ENCODE measurements at regions not wholly inside any gene's neighbourhood (a gene's known extent, or its start where the extent isn't known, plus 50 kb on each side); places are given as distances from the start of the nearest gene placed in this dataset.

DNA sequence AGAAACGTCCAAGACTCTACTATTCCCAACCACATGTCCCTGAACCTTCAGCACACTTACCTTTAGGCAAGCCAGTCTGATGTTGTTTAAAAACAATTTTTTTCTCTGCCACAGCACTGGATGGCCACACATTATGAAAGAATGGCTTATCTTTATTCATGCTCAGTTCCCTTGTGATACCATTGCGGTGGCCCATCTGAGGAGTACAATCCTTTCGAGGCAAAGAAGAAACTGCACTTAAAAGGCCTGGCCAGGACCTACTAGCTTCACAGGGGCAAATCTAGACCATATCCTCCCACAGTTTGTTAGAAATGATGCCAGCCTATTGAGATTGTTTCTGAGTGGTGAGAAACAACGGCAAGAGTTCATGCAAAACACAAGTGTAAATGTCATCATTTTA is 88.4 kb upstream of the PLEKHG1 start:
- no peak for FAIRE-seq

More for the DNA sequence above, 88.4 kb upstream of the PLEKHG1 start:
- DNase-seq (ENCODE audit: low read depth in 1 of 2, low spot score in 2 of 2): no peak
- H3K4me3 ChIP-seq (ENCODE audit: extremely low read depth in 1 of 4, insufficient read depth in 2 of 4, low read depth in 3 of 4, low read length in 4 of 4): no peak overlapping the region
- no peak for TF ChIP-seq CHD2 (IDR thresholded peaks at IDR 0.05; ENCODE audit: low read length)
- no peak for TF ChIP-seq NRF1 (IDR thresholded peaks at IDR 0.05; ENCODE audit: low read depth, low read length)
- TF ChIP-seq TEAD4 (IDR thresholded peaks at IDR 0.05; ENCODE audit: low read depth, low read length): no peak
- no peak for TF ChIP-seq CTBP2 (IDR thresholded peaks at IDR 0.05; ENCODE audit: borderline replicate concordance, insufficient read depth, insufficient read length, low read length)
- H3K27me3 ChIP-seq (replicated peaks in 1 of 4; ENCODE audit: control insufficient read depth in 3 of 4, extremely low read depth in 1 of 4, insufficient read depth in 3 of 4, low read length in 3 of 4): no peaks in the 10 kb centered on the region
- no peaks in the 10 kb centered on the region for H3K36me3 ChIP-seq (ENCODE audit: control insufficient read depth in 2 of 4, insufficient read depth in 4 of 4, low read length in 3 of 4)
- peaks cover 0 to 5% of the 10 kb centered on the region in 2 experiments; a peak in 1 of 4 replicates for H3K9me3 ChIP-seq (ENCODE audit: insufficient read depth in 2 of 2, low read depth in 1 of 2, low read length in 1 of 2)
- 88% methylated on average over 4 of the region's 4 CpGs; no CpG with 5 or more reads in 1 of the 2 experiments for WGBS, 2 experiments (ENCODE audit: extremely low coverage in 1 of 2, insufficient coverage in 1 of 2, insufficient read length in 1 of 2, insufficient replicate concordance in 2 of 2, low coverage in 1 of 2, low lambda C conversion rate in 2 of 2, missing lambda C conversion rate in 1 of 2)
- ChIA-PET POLR2A (ENCODE audit: partially characterized antibody) (no interaction called here), CTCF (ENCODE audit: partially characterized antibody) (no interaction called here)
- no peak overlapping the region for H2BK20ac ChIP-seq (ENCODE audit: low read length)
- no peak overlapping the region for H3K14ac ChIP-seq (ENCODE audit: insufficient read length)
- no peak overlapping the region for H4K5ac ChIP-seq (ENCODE audit: insufficient read length, low read depth, low read length)
- no peaks in the 10 kb centered on the region for H3K79me1 ChIP-seq (ENCODE audit: low read depth, low read length)
- no peak overlapping the region for H3K18ac ChIP-seq (ENCODE audit: extremely low read depth, low read length)
- no peak overlapping the region for H3K23ac ChIP-seq (ENCODE audit: insufficient read length)
- H3K4me1 ChIP-seq (replicated peaks in 1 of 4; ENCODE audit: control insufficient read depth in 3 of 4, insufficient read depth in 4 of 4, low read length in 3 of 4): no peaks in the 10 kb centered on the region
- H3K4ac ChIP-seq (replicated peaks; ENCODE audit: insufficient read length, low read depth, low read length): no peak overlapping the region
- H3K27ac ChIP-seq (ENCODE audit: low read depth, low read length): no peak overlapping the region
- H3K23me2 ChIP-seq (ENCODE audit: low read depth, low read length): no peaks in the 10 kb centered on the region
- H3K56ac ChIP-seq (replicated peaks; ENCODE audit: insufficient read length, low read depth, low read length): no peak overlapping the region
- H3K9ac ChIP-seq (replicated peaks in 1 of 4; ENCODE audit: extremely low read depth in 1 of 4, low read depth in 3 of 4, low read length in 3 of 4): no peak overlapping the region
- H4K91ac ChIP-seq (replicated peaks; ENCODE audit: insufficient read length, low read length): no peak overlapping the region
- no peak overlapping the region for H2BK15ac ChIP-seq (ENCODE audit: low read length)
- H2AFZ ChIP-seq (ENCODE audit: low read length): no peak overlapping the region
- no peak overlapping the region for H3K4me2 ChIP-seq (ENCODE audit: insufficient read depth in 1 of 2, low read depth in 2 of 2, low read length in 2 of 2)
- H3K79me2 ChIP-seq (ENCODE audit: control insufficient read depth in 1 of 2, insufficient read depth in 2 of 2, low read length in 2 of 2): no peaks in the 10 kb centered on the region
- H2BK12ac ChIP-seq (ENCODE audit: low read depth, low read length): no peak overlapping the region
- H4K8ac ChIP-seq (ENCODE audit: extremely low read depth, insufficient read depth, low read length): no peak overlapping the region
- H2BK120ac ChIP-seq (replicated peaks; ENCODE audit: low read depth, low read length): no peak overlapping the region
- H2AK5ac ChIP-seq (ENCODE audit: low read depth, low read length): no peak overlapping the region
- H2BK5ac ChIP-seq (ENCODE audit: low read depth, low read length): no peak overlapping the region
- H4K20me1 ChIP-seq (replicated peaks in 1 of 2; ENCODE audit: control insufficient read depth in 1 of 2, insufficient read depth in 2 of 2, low read length in 2 of 2): no peaks in the 10 kb centered on the region

All from H1 (cell line).